ENCODE measurements at regions not wholly inside any gene's neighbourhood (a gene's known extent, or its start where the extent isn't known, plus 50 kb on each side); places are given as distances from the start of the nearest gene placed in this dataset.

DNA sequence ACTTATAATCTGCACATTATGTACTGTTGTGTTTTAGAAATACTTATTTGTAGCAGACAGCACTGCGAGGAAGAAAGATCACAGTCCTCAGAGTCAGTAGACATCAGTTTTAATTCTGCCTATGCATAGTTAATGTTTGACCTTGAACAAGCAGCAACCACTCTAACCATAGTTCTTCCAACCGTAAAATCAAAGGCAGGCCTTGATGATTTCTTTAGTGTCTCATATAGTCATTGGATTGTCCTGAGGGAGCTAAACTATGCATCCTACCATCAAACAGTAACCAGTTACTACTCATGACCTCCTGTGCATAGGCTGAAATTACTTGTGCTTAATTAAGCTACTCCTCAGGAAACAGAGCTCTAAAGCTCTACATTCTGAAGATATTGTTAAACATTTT lies 294.8 kb upstream of the STXBP5 start:
- H3K27me3 ChIP-seq: no peaks in the 10 kb centered on the region
- H3K4me3 ChIP-seq: no peak overlapping the region
- no peak for DNase-seq (ENCODE audit: low spot score)
- H3K79me2 ChIP-seq: no peaks in the 10 kb centered on the region
- no peaks in the 10 kb centered on the region for H3K9me3 ChIP-seq (ENCODE audit: low read depth)
- H4K20me1 ChIP-seq (ENCODE audit: insufficient read depth, poor library complexity, severe bottlenecking): no peaks in the 10 kb centered on the region
- H3K9me2 ChIP-seq (replicated peaks; ENCODE audit: insufficient read depth): no peaks in the 10 kb centered on the region
- WGBS (ENCODE audit: low lambda C conversion rate, missing lambda C conversion rate): 69% methylated on average over 2 of the region's 2 CpGs
- H3K36me3 ChIP-seq (replicated peaks; ENCODE audit: insufficient read depth, low read depth): no peaks in the 10 kb centered on the region
- H3K4me1 ChIP-seq (ENCODE audit: insufficient read depth): peaks cover 24% of the 10 kb centered on the region
- no peak overlapping the region for H3K4me2 ChIP-seq
- H3K27ac ChIP-seq: no peak overlapping the region
- H2AFZ ChIP-seq: no peak overlapping the region
- TF ChIP-seq EZH2phosphoT487 (IDR thresholded peaks at IDR 0.05; ENCODE audit: low read depth, severe bottlenecking, unreplicated experiment) (no peak), CTCF (IDR thresholded peaks at IDR 0.05; ENCODE audit: poor library complexity) (no peak), EZH2 (IDR thresholded peaks at IDR 0.05; ENCODE audit: borderline replicate concordance) (no peak)

DNA sequence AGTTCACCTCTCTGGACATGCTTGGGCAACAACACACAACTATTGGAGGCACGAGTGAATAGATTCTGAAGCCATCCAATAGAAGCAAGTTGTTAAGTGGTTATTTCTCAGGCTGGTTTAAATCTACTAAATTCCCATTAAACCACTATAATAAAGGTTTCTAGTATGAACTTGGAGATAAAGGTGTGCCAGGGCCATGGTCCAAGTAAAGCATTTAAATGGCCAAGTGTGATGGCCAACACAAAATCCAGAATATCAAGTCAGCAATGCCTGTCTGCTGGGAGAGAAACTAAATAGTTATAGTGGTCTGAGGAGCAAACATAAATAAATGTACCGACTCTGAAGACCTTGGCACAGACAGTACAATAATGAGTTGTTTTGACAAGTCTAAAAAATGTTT lies 294.3 kb upstream of the STXBP5 start:
- TF ChIP-seq CTCF (IDR thresholded peaks at IDR 0.05; ENCODE audit: poor library complexity) (no peak), EZH2 (IDR thresholded peaks at IDR 0.05; ENCODE audit: borderline replicate concordance) (no peak), EZH2phosphoT487 (IDR thresholded peaks at IDR 0.05; ENCODE audit: low read depth, severe bottlenecking, unreplicated experiment) (no peak)
- no peaks in the 10 kb centered on the region for H4K20me1 ChIP-seq (ENCODE audit: insufficient read depth, poor library complexity, severe bottlenecking)
- peaks cover 26% of the 10 kb centered on the region for H3K4me1 ChIP-seq (ENCODE audit: insufficient read depth)
- H3K9me3 ChIP-seq (ENCODE audit: low read depth): no peaks in the 10 kb centered on the region
- H3K4me3 ChIP-seq: no peak overlapping the region
- no peaks in the 10 kb centered on the region for H3K27me3 ChIP-seq
- no peak overlapping the region for H3K4me2 ChIP-seq
- no peak overlapping the region for H3K27ac ChIP-seq
- H3K9me2 ChIP-seq (replicated peaks; ENCODE audit: insufficient read depth): no peaks in the 10 kb centered on the region
- no peaks in the 10 kb centered on the region for H3K36me3 ChIP-seq (replicated peaks; ENCODE audit: insufficient read depth, low read depth)
- H2AFZ ChIP-seq: no peak overlapping the region
- H3K79me2 ChIP-seq: no peaks in the 10 kb centered on the region
- 84% methylated on average over 2 of the region's 2 CpGs for WGBS (ENCODE audit: low lambda C conversion rate, missing lambda C conversion rate)
- no peak for DNase-seq (ENCODE audit: low spot score)

GRCh38 chr6:146910611-146911010 lies 293.6 kb upstream of the STXBP5 start:
- H3K27ac ChIP-seq: no peak overlapping the region
- H3K4me3 ChIP-seq: no peak overlapping the region
- H2AFZ ChIP-seq: no peak overlapping the region
- no peaks in the 10 kb centered on the region for H3K79me2 ChIP-seq
- no peak for DNase-seq (ENCODE audit: low spot score)
- no peaks in the 10 kb centered on the region for H4K20me1 ChIP-seq (ENCODE audit: insufficient read depth, poor library complexity, severe bottlenecking)
- no peaks in the 10 kb centered on the region for H3K36me3 ChIP-seq (replicated peaks; ENCODE audit: insufficient read depth, low read depth)
- TF ChIP-seq EZH2 (IDR thresholded peaks at IDR 0.05; ENCODE audit: borderline replicate concordance) (no peak), EZH2phosphoT487 (IDR thresholded peaks at IDR 0.05; ENCODE audit: low read depth, severe bottlenecking, unreplicated experiment) (no peak), CTCF (IDR thresholded peaks at IDR 0.05; ENCODE audit: poor library complexity) (no peak)
- no peaks in the 10 kb centered on the region for H3K27me3 ChIP-seq
- peaks cover 26% of the 10 kb centered on the region for H3K4me1 ChIP-seq (ENCODE audit: insufficient read depth)
- H3K4me2 ChIP-seq: no peak overlapping the region
- H3K9me2 ChIP-seq (replicated peaks; ENCODE audit: insufficient read depth): no peaks in the 10 kb centered on the region
- 92% methylated on average over 2 of the region's 2 CpGs for WGBS (ENCODE audit: low lambda C conversion rate, missing lambda C conversion rate)
- no peaks in the 10 kb centered on the region for H3K9me3 ChIP-seq (ENCODE audit: low read depth)

All from hepatocyte (in vitro differentiated cells).